ENCODE measurements at regions not wholly inside any gene's neighbourhood (a gene's known extent, or its start where the extent isn't known, plus 50 kb on each side); places are given as distances from the start of the nearest gene placed in this dataset.
A peak's percentile ranks its signal among the peaks of the same experiment; 100 is the strongest.

GRCh38 chr5:56564541-56565282 lies 250.6 kb upstream of the MAP3K1 start:
- H3K27me3 ChIP-seq, result no peaks in the 10 kb centered on the region
- WGBS, result 70% methylated on average over 7 of the region's 7 CpGs
- H3K4me1 ChIP-seq, result peaks cover 0 to 13% (median 11%) of the 10 kb centered on the region in 4 donors
- TF ChIP-seq POLR2AphosphoS5 (IDR thresholded peaks at IDR 0.05) (no peak), CTCF (IDR thresholded peaks at IDR 0.05) (no peak), POLR2A (IDR thresholded peaks at IDR 0.05; ENCODE audit: low read depth) (no peak), EP300 (IDR thresholded peaks at IDR 0.05) (no peak)
- H3K27ac ChIP-seq (replicated peaks in 1 of 4), result no peak overlapping the region
- no peaks in the 10 kb centered on the region for H3K9me3 ChIP-seq
- H3K4me3 ChIP-seq, result no peak overlapping the region
- intact Hi-C loops (cut with DNase I), result no loop called here
- no peaks in the 10 kb centered on the region for H3K36me3 ChIP-seq
- peak; percentile 29 for DNase-seq (ENCODE audit: extremely low spot score)

GRCh38 chr5:56561455-56561854 lies 253.9 kb upstream of the MAP3K1 start:
- Histone ChIP-seq H3K27ac (replicated peaks in 1 of 4) (no peak overlapping the region), H3K9me3 (no peaks in the 10 kb centered on the region), H3K36me3 (no peaks in the 10 kb centered on the region), H3K4me3 (no peak overlapping the region), H3K27me3 (no peaks in the 10 kb centered on the region), H3K4me1 (peaks cover 0 to 14% (median 12%) of the 10 kb centered on the region in 4 donors)
- DNase-seq (ENCODE audit: extremely low spot score), result peak; percentile 10
- TF ChIP-seq CTCF (IDR thresholded peaks at IDR 0.05) (no peak), POLR2A (IDR thresholded peaks at IDR 0.05; ENCODE audit: low read depth) (no peak), EP300 (IDR thresholded peaks at IDR 0.05) (no peak), POLR2AphosphoS5 (IDR thresholded peaks at IDR 0.05) (no peak)
- intact Hi-C loops (cut with DNase I), result no loop called here
- 73% methylated on average over 2 of the region's 2 CpGs for WGBS

- Histone ChIP-seq H3K4me1 (peaks cover 0 to 15% (median 12%) of the 10 kb centered on the region in 4 donors), H3K27me3 (no peaks in the 10 kb centered on the region), H3K36me3 (no peaks in the 10 kb centered on the region), H3K27ac (replicated peaks in 1 of 4) (no peak overlapping the region), H3K4me3 (no peak overlapping the region), H3K9me3 (no peaks in the 10 kb centered on the region)
- intact Hi-C loops (cut with DNase I), result no loop called here
- TF ChIP-seq POLR2A (IDR thresholded peaks at IDR 0.05; ENCODE audit: low read depth) (no peak), CTCF (IDR thresholded peaks at IDR 0.05) (no peak)
- peak; percentile 12 for DNase-seq (ENCODE audit: extremely low spot score)
- WGBS, result 93% methylated on average over 4 of the region's 4 CpGs
Measured at GRCh38 chr5:56558131-56558745, 257.1 kb upstream of the MAP3K1 start.

GRCh38 chr5:56557198-56557597 lies 258.2 kb upstream of the MAP3K1 start:
- intact Hi-C loops (cut with DNase I), result no loop called here

More at GRCh38 chr5:56557198-56557597, 258.2 kb upstream of the MAP3K1 start:
- peak; percentile 47 for DNase-seq (ENCODE audit: extremely low spot score)
- H3K9me3 ChIP-seq, result no peaks in the 10 kb centered on the region
- H3K27me3 ChIP-seq, result no peaks in the 10 kb centered on the region
- no peak overlapping the region for H3K4me3 ChIP-seq
- TF ChIP-seq CTCF (IDR thresholded peaks at IDR 0.05) (no peak), POLR2AphosphoS5 (IDR thresholded peaks at IDR 0.05) (no peak), EP300 (IDR thresholded peaks at IDR 0.05) (no peak)
- H3K4me1 ChIP-seq, result peaks cover 0 to 26% (median 18%) of the 10 kb centered on the region in 4 donors
- no peaks in the 10 kb centered on the region for H3K36me3 ChIP-seq
- H3K27ac ChIP-seq (replicated peaks in 1 of 4), result no peak overlapping the region
- 34% methylated on average over 3 of the region's 3 CpGs for WGBS
